Chondrocyte (in vitro differentiated cells): ENCODE measurements at regions not wholly inside any gene's neighbourhood (a gene's known extent, or its start where the extent isn't known, plus 50 kb on each side); places are given as distances from the start of the nearest gene placed in this dataset.

Experiments used
- DNase-seq: peaks from one replicate; pipeline ENCODE4 v3.0.0; 2021; ENCODE audit warnings: mixed read lengths, low spot score
- H3K27ac Mint-ChIP-seq: one replicate; pipeline ENCODE4 v1.8.0; 2021; ENCODE audit warnings: mild to moderate bottlenecking, moderate library complexity, mixed read lengths; ENCODE audit not compliant: unreplicated experiment
- H3K27me3 Mint-ChIP-seq: 2 replicates; pipeline ENCODE4 v1.8.0; 2021; ENCODE audit warnings: low read depth, mixed read lengths
- H3K36me3 Mint-ChIP-seq: 2 replicates; pipeline ENCODE4 v1.8.0; 2021; ENCODE audit warnings: low read depth, mixed read lengths
- H3K4me1 Mint-ChIP-seq: 2 replicates; pipeline ENCODE4 v1.8.0; 2021; ENCODE audit warnings: low read depth, mild to moderate bottlenecking, mixed read lengths
- H3K4me3 Mint-ChIP-seq: one replicate; pipeline ENCODE4 v1.8.0; 2021; ENCODE audit warnings: mild to moderate bottlenecking, moderate library complexity, mixed read lengths; ENCODE audit not compliant: unreplicated experiment
- H3K9me3 Mint-ChIP-seq: 2 replicates; pipeline ENCODE4 v1.8.0; 2021; ENCODE audit warnings: low read depth, mixed read lengths
- TF ChIP-seq, protein P1 (sequence below): fragments of 200-600 bp; sonication (generic); IDR thresholded peaks from 2 replicates; pipeline ENCODE4 v1.5.0; 2021; ENCODE audit warnings: antibody characterized with exemption, mild to moderate bottlenecking, moderate library complexity

- no peak overlapping the region for H3K4me3 Mint-ChIP-seq
- peaks cover 1% of the 10 kb centered on the region for H3K36me3 Mint-ChIP-seq
- DNase-seq = no peak
Observed at GRCh38 chr12:115313929-115314328, 630.0 kb upstream of the TBX3 start.

DNA sequence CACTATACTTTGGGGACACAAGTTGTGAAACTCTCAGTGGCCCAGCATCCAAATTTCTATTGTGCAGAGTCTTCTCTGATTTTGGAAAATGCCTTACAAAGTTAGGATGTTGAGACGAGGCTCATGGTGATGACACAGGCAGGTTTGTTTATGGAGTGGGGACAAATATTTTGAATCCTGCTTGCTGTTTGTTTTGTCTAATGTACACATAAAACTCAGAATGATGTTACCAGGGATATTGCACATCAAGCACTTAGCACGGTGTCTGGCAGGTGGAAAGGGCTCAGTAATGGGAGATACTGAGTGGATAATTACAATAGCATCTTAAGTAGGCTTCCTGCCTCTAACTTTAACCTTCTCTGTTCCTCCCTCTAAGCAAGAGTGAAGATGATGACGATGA lies 628.9 kb upstream of the TBX3 start:
- H3K4me1 Mint-ChIP-seq = peaks cover 6% of the 10 kb centered on the region

More at GRCh38 chr12:115313929-115314328, 630.0 kb upstream of the TBX3 start:
- Mint-ChIP-seq H3K27me3 (peaks cover 4% of the 10 kb centered on the region), H3K27ac (no peak overlapping the region), H3K4me1 (peaks cover 6% of the 10 kb centered on the region), H3K9me3 (peaks cover 8% of the 10 kb centered on the region)
- TF ChIP-seq, protein P1, sequence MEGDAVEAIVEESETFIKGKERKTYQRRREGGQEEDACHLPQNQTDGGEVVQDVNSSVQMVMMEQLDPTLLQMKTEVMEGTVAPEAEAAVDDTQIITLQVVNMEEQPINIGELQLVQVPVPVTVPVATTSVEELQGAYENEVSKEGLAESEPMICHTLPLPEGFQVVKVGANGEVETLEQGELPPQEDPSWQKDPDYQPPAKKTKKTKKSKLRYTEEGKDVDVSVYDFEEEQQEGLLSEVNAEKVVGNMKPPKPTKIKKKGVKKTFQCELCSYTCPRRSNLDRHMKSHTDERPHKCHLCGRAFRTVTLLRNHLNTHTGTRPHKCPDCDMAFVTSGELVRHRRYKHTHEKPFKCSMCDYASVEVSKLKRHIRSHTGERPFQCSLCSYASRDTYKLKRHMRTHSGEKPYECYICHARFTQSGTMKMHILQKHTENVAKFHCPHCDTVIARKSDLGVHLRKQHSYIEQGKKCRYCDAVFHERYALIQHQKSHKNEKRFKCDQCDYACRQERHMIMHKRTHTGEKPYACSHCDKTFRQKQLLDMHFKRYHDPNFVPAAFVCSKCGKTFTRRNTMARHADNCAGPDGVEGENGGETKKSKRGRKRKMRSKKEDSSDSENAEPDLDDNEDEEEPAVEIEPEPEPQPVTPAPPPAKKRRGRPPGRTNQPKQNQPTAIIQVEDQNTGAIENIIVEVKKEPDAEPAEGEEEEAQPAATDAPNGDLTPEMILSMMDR = no peak

DNA sequence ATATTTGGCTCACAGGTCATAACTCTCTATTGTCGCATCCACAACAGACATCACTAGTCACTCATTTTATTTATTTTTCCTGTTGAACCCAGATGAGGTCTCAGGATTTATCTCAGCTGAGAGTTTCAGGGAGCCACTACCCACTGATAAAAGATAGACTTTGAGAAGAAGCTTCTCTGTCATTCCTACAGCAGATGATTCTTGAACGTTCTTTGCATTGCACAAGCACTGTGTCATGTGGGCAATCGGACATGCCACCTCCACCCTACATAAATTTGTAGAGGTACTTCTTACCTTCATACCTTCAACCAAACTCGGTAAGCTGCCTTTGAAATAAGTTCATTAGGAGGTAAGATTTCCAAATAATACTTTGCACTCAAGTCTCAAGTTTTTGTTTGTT lies 627.9 kb upstream of the TBX3 start:
- no peak overlapping the region for H3K27ac Mint-ChIP-seq
- peaks cover 8% of the 10 kb centered on the region for H3K9me3 Mint-ChIP-seq
- no peak overlapping the region for H3K4me3 Mint-ChIP-seq
- no peak for DNase-seq
- peaks cover 1% of the 10 kb centered on the region for H3K36me3 Mint-ChIP-seq
- H3K4me1 Mint-ChIP-seq = peaks cover 6% of the 10 kb centered on the region
- TF ChIP-seq, protein P1 = no peak
- peaks cover 6% of the 10 kb centered on the region for H3K27me3 Mint-ChIP-seq

More for the DNA sequence above, 628.9 kb upstream of the TBX3 start:
- Mint-ChIP-seq H3K36me3 (peaks cover 1% of the 10 kb centered on the region), H3K27me3 (peaks cover 4% of the 10 kb centered on the region), H3K27ac (no peak overlapping the region), H3K4me3 (no peak overlapping the region), H3K9me3 (peaks cover 8% of the 10 kb centered on the region)
- TF ChIP-seq, protein P1 = no peak
- DNase-seq = no peak

DNA sequence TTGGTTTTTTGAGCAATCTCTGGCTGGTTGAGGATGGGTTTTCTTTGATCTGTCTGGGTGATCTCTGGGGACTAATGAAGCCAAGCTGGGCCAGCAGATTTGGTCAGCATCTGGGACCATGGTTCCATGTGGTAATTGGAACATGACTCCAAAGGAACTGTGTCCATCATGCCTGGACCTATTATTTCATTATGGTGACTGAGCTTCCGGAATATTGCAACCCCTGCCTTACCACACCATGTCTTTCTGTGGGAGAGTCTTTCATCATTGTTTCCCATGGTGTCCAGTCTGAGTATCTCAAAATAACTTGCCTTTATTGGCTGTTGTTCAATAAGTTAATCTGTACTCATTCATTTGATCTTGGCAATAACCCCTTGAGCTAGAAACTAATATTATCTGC lies 624.9 kb upstream of the TBX3 start:
- no peak overlapping the region for H3K4me3 Mint-ChIP-seq
- H3K27me3 Mint-ChIP-seq = peaks cover 6% of the 10 kb centered on the region
- TF ChIP-seq, protein P1 = no peak
- H3K36me3 Mint-ChIP-seq = no peaks in the 10 kb centered on the region
- DNase-seq = no peak
- no peak overlapping the region for H3K27ac Mint-ChIP-seq
- H3K4me1 Mint-ChIP-seq = peaks cover 2% of the 10 kb centered on the region
- H3K9me3 Mint-ChIP-seq = no peaks in the 10 kb centered on the region

GRCh38 chr12:115306380-115306779 lies 622.4 kb upstream of the TBX3 start:
- Mint-ChIP-seq H3K27me3 (peaks cover 6% of the 10 kb centered on the region), H3K4me3 (no peak overlapping the region), H3K9me3 (no peaks in the 10 kb centered on the region), H3K36me3 (no peaks in the 10 kb centered on the region), H3K27ac (no peak overlapping the region), H3K4me1 (no peaks in the 10 kb centered on the region)
- no peak for DNase-seq
- TF ChIP-seq, protein P1 = no peak
